ENCODE measurements at regions not wholly inside any gene's neighbourhood (a gene's known extent, or its start where the extent isn't known, plus 50 kb on each side); places are given as distances from the start of the nearest gene placed in this dataset.

DNA sequence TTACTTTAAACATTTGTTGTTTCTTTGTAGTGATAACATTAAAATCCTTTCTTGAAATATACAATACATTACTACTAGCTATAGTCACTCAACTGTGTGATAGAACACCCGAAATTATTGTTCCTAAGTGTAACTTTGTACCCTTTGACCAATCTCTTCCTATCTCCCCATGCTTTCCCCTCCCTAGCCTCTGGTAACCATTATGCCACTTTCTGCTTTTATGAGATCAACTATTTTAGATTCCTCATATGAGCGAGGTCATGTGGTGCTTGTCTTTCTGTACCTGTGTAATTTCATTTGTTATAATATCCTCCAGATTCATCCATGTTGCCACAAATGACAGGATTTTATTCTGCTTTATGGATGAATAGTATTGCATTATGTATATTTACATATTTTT is 629.0 kb downstream of the USP25 start:
- TF ChIP-seq, protein P1, sequence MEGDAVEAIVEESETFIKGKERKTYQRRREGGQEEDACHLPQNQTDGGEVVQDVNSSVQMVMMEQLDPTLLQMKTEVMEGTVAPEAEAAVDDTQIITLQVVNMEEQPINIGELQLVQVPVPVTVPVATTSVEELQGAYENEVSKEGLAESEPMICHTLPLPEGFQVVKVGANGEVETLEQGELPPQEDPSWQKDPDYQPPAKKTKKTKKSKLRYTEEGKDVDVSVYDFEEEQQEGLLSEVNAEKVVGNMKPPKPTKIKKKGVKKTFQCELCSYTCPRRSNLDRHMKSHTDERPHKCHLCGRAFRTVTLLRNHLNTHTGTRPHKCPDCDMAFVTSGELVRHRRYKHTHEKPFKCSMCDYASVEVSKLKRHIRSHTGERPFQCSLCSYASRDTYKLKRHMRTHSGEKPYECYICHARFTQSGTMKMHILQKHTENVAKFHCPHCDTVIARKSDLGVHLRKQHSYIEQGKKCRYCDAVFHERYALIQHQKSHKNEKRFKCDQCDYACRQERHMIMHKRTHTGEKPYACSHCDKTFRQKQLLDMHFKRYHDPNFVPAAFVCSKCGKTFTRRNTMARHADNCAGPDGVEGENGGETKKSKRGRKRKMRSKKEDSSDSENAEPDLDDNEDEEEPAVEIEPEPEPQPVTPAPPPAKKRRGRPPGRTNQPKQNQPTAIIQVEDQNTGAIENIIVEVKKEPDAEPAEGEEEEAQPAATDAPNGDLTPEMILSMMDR (IDR thresholded peaks at IDR 0.05 in 8 of 11, conservative IDR thresholded peaks at IDR 0.05 in 3 of 11): no peak
- no peak for TF ChIP-seq POLR2A (IDR thresholded peaks at IDR 0.05)
- TF ChIP-seq POLR2AphosphoS5 (IDR thresholded peaks at IDR 0.05): no peak
- WGBS, 5 donors: 71 to 87% (median 75%) methylated on average over 2 of the region's 2 CpGs
- intact Hi-C loops (cut with DNase I; ENCODE audit: low total_unique reads): no loop called here

DNA sequence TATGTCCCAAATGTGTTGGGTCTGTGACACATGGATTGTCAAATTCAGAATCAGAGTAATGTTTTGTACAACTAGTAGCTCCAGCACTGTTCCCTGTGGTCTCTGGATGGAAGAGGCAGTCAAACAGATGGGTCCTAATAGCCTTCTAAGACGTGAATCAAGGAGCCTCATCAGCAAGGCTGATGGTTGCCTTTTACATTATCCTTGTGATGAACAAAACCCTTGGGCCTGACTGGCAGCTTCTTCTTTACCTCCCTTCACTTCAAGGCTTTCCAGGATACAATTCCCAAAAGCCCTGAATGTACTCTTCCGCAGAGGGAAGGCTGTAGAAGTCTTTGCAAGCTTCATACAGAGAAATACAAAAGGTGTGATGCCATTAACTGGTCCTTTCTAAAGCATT is 633.3 kb downstream of the USP25 start:
- TF ChIP-seq POLR2A (IDR thresholded peaks at IDR 0.05): no peak
- 60 to 87% (median 75%) methylated on average over 2 of the region's 2 CpGs for WGBS, 5 donors
- H3K27ac ChIP-seq: no peak overlapping the region
- no peaks in the 10 kb centered on the region for H3K36me3 ChIP-seq
- H3K27me3 ChIP-seq (replicated peaks in 1 of 7): no peaks in the 10 kb centered on the region
- H3K4me3 ChIP-seq: no peak overlapping the region
- no peak for DNase-seq
- peaks cover 0 to 8% (median 0%) of the 10 kb centered on the region in 8 donors for H3K9me3 ChIP-seq
- intact Hi-C loops (cut with DNase I; ENCODE audit: low total_unique reads): no loop called here
- no peaks in the 10 kb centered on the region for H3K4me1 ChIP-seq

More for the DNA sequence above, 629.0 kb downstream of the USP25 start:
- Histone ChIP-seq H3K4me3 (no peak overlapping the region), H3K9me3 (peaks cover 0 to 8% (median 0%) of the 10 kb centered on the region in 8 donors), H3K27ac (no peak overlapping the region), H3K36me3 (no peaks in the 10 kb centered on the region), H3K27me3 (replicated peaks in 1 of 7) (no peaks in the 10 kb centered on the region), H3K4me1 (no peaks in the 10 kb centered on the region)
- DNase-seq: no peak

DNA sequence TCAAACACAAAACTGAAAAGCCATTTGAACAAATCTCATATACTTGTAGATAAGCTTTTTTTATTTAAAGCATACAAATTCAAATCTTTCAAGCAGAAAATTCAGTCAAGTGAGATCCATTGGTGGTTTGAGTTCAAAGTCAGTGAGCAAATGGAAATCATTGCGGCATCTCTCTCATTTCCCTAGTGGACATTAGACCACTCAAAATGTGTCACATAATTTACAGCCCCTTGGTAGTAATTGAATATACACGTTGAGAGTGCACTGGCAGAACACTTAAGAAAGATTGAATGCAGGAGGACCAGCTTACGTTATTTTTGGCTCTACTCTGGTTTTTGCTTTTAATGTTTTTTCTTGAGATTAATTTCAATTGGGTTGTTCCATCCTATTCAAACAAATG is 633.7 kb downstream of the USP25 start:
- no peaks in the 10 kb centered on the region for H3K27me3 ChIP-seq (replicated peaks in 1 of 7)
- 62 to 83% (median 66%) methylated on average over 3 of the region's 3 CpGs for WGBS, 5 donors
- DNase-seq: no peak
- intact Hi-C loops (cut with DNase I; ENCODE audit: low total_unique reads): no loop called here
- TF ChIP-seq POLR2A (IDR thresholded peaks at IDR 0.05) (no peak), POLR2AphosphoS5 (IDR thresholded peaks at IDR 0.05) (no peak)
- TF ChIP-seq, protein P1 (IDR thresholded peaks at IDR 0.05 in 8 of 11, conservative IDR thresholded peaks at IDR 0.05 in 3 of 11): no peak
- H3K36me3 ChIP-seq: no peaks in the 10 kb centered on the region
- H3K4me1 ChIP-seq: no peaks in the 10 kb centered on the region
- H3K4me3 ChIP-seq: no peak overlapping the region
- H3K27ac ChIP-seq: no peak overlapping the region
- H3K9me3 ChIP-seq: peaks cover 0 to 8% (median 0%) of the 10 kb centered on the region in 8 donors

DNA sequence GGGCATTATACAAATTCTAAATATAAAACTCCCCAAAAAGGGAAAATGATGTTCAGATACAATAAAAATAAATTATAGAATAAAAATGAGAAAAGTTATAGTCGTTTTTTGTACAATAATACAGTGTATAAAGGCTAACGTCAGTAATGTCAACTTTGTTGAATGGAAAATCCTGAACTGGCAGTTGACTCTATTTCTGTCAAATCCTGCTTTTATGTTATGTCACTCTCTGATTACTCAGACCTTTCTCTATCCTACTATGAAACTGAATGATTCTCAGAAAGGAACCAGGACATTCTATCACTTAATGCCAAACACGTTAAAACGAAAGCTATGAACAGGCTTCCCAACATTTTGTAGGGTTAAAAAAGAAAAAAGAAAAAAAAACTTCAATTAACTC is 636.4 kb downstream of the USP25 start:
- Histone ChIP-seq H3K27ac (no peak overlapping the region), H3K4me3 (no peak overlapping the region), H3K36me3 (no peaks in the 10 kb centered on the region), H3K27me3 (replicated peaks in 1 of 7) (no peaks in the 10 kb centered on the region), H3K9me3 (no peaks in the 10 kb centered on the region), H3K4me1 (no peaks in the 10 kb centered on the region)
- TF ChIP-seq, protein P1 (IDR thresholded peaks at IDR 0.05 in 8 of 11, conservative IDR thresholded peaks at IDR 0.05 in 3 of 11): no peak
- no peak for DNase-seq
- 69 to 76% (median 75%) methylated on average over 4 of the region's 4 CpGs for WGBS, 5 donors
- intact Hi-C loops (cut with DNase I; ENCODE audit: low total_unique reads): no loop called here

DNA sequence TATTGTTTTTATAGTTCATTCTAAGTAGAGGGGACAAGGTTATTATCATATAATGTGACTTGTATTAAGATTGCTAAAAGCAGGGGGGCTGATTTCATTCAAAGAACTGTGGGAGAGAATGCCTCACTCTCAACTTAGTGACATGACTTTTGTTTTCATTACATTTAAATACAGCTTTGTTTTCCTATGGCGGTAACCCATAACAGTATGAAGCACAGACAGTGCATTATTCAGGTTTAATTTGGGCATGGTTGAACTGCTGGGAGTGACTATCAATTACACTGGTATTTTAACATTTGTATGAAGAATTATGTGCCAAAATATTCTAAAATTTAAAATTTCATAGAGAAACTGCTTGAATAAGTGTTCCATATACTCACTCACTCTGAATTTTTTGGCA is 637.3 kb downstream of the USP25 start:
- H3K27ac ChIP-seq: no peak overlapping the region
- DNase-seq: no peak
- H3K9me3 ChIP-seq: no peaks in the 10 kb centered on the region
- no peaks in the 10 kb centered on the region for H3K4me1 ChIP-seq
- TF ChIP-seq POLR2AphosphoS5 (IDR thresholded peaks at IDR 0.05) (no peak), POLR2A (IDR thresholded peaks at IDR 0.05) (no peak)
- TF ChIP-seq, protein P1 (IDR thresholded peaks at IDR 0.05 in 8 of 11, conservative IDR thresholded peaks at IDR 0.05 in 3 of 11): no peak
- no peaks in the 10 kb centered on the region for H3K36me3 ChIP-seq
- H3K4me3 ChIP-seq: no peak overlapping the region
- no peaks in the 10 kb centered on the region for H3K27me3 ChIP-seq (replicated peaks in 1 of 7)
- intact Hi-C loops (cut with DNase I; ENCODE audit: low total_unique reads): no loop called here
- 88 to 97% (median 93%) methylated on average over 1 of the region's 1 CpG for WGBS, 5 donors

Data from spleen (tissue), 11 donors.